Uterus (tissue), 2 donors: ENCODE measurements at regions not wholly inside any gene's neighbourhood (a gene's known extent, or its start where the extent isn't known, plus 50 kb on each side); places are given as distances from the start of the nearest gene placed in this dataset.

Experiments
- CTCF ChIP-seq, 4 experiments: fragments of 200-600 bp in 2 of 4; fragments of 450-650 bp in 2 of 4; sonication (generic) in 2 of 4; IDR thresholded peaks; one replicate each; pipeline ENCODE4 v1.5.1; 2016 to 2019; ENCODE audit warnings: antibody characterized with exemption in 4 of 4, mild to moderate bottlenecking in 2 of 4, moderate library complexity in 1 of 4
- POLR2A ChIP-seq, 2 donors: fragments of 450-650 bp; IDR thresholded peaks; one replicate each; pipeline ENCODE4 v1.6.1; 2016; ENCODE audit warnings: antibody characterized with exemption in 2 of 2, mild to moderate bottlenecking in 1 of 2, moderate library complexity in 1 of 2

GRCh38 chr2:122080871-122081270 is 325.4 kb downstream of the TSN start:
- no peak for TF ChIP-seq CTCF (IDR thresholded peaks at IDR 0.05)
- TF ChIP-seq POLR2A (IDR thresholded peaks at IDR 0.05) = no peak
